ENCODE measurements at regions not wholly inside any gene's neighbourhood (a gene's known extent, or its start where the extent isn't known, plus 50 kb on each side); places are given as distances from the start of the nearest gene placed in this dataset.
"Not testable (repeated sequence)": the region's sequence is repeated elsewhere in the genome, so short reads cannot be mapped to it uniquely, and the experiment has no call there.

DNA sequence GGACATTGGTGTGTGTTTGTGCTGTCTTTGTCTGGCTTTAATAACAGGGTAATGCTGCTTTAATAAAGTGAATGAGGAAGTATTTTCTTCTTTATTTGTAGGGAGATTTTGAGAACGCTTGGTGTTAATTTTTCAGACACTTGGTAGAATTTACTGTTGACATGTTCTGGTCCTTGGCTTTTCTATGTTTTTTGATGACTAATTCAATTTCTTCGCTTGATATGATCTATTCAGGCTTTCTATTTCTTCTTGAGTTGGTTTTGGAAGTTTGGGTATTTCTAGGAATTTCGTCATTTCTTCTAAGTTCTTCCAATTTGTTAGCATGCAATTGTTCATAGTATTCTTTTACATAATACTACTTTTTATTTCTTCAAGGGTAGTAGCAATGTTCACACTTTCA is 167.8 kb downstream of the TTC6 start:
- Histone ChIP-seq H3K4me2 (replicated peaks; ENCODE audit: extremely low read depth, low read length, poor library complexity, severe bottlenecking) (no peak overlapping the region), H3K36me3 (replicated peaks in 1 of 2; ENCODE audit: control insufficient read depth in 1 of 2, insufficient read depth in 2 of 2, low read length in 2 of 2) (no peaks in the 10 kb centered on the region), H3K4me3 (replicated peaks in 1 of 3; ENCODE audit: low read depth in 2 of 3, low read length in 3 of 3) (no peak overlapping the region), H4K20me1 (ENCODE audit: insufficient read depth, low read length) (no peaks in the 10 kb centered on the region), H3K27me3 (ENCODE audit: control insufficient read depth in 2 of 2, insufficient read depth in 2 of 2, low read length in 2 of 2) (no peaks in the 10 kb centered on the region), H3K9me3 (replicated peaks in 1 of 2; ENCODE audit: control insufficient read depth in 1 of 2, insufficient read depth in 1 of 2, low read length in 2 of 2) (peaks cover 0 to 7% of the 10 kb centered on the region in 2 donors), H2AFZ (ENCODE audit: insufficient read depth, low read depth, low read length, poor library complexity, severe bottlenecking) (no peak overlapping the region), H3K79me2 (ENCODE audit: insufficient read depth, low read length) (no peaks in the 10 kb centered on the region), H3K9ac (ENCODE audit: insufficient read depth, low read length, poor library complexity, severe bottlenecking) (no peak overlapping the region), H3K27ac (ENCODE audit: low read depth in 1 of 2, low read length in 2 of 2) (no peak overlapping the region), H3K4me1 (ENCODE audit: control insufficient read depth in 1 of 2, insufficient read depth in 2 of 2, low read length in 2 of 2) (no peaks in the 10 kb centered on the region)
- peaks cover 1 to 19% (median 9%) of the 10 kb centered on the region in 7 donors for H3K9me3 Mint-ChIP-seq
- intact Hi-C loops (cut with micrococcal nuclease) = no loop called here
- DNase-seq = no peak
- WGBS (ENCODE audit: insufficient coverage) = 83% methylated on average over 1 of the region's 3 CpGs
- no peak overlapping the region for H3K4me3 Mint-ChIP-seq
- H3K4me1 Mint-ChIP-seq = no peaks in the 10 kb centered on the region
- no peaks in the 10 kb centered on the region for H3K27me3 Mint-ChIP-seq (ENCODE audit: low read depth in 3 of 3)
- H3K36me3 Mint-ChIP-seq = no peaks in the 10 kb centered on the region
- no peak overlapping the region for H3K27ac Mint-ChIP-seq
- TF ChIP-seq, protein P1, sequence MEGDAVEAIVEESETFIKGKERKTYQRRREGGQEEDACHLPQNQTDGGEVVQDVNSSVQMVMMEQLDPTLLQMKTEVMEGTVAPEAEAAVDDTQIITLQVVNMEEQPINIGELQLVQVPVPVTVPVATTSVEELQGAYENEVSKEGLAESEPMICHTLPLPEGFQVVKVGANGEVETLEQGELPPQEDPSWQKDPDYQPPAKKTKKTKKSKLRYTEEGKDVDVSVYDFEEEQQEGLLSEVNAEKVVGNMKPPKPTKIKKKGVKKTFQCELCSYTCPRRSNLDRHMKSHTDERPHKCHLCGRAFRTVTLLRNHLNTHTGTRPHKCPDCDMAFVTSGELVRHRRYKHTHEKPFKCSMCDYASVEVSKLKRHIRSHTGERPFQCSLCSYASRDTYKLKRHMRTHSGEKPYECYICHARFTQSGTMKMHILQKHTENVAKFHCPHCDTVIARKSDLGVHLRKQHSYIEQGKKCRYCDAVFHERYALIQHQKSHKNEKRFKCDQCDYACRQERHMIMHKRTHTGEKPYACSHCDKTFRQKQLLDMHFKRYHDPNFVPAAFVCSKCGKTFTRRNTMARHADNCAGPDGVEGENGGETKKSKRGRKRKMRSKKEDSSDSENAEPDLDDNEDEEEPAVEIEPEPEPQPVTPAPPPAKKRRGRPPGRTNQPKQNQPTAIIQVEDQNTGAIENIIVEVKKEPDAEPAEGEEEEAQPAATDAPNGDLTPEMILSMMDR (IDR thresholded peaks at IDR 0.05) = no peak

DNA sequence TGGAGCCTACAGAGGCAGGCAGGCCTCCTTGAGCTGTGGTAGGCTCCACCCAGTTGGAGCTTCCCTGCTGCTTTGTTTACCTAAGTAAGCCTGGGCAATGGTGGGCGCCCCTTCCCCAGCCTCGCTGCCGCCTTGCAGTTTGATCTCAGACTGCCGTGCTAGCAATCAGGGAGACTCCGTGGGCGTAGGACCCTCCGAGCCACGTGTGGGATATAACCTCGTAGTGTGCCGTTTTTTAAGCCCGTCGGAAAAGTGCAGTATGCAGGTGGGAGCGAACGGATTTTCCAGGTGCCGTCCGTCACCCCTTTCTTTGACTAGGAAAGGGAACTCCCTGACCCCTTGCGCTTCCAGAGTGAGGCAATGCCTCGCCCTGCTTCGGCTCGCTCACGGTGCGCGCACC is 176.9 kb downstream of the TTC6 start:
- DNase-seq; H3K27ac ChIP-seq (ENCODE audit: low read depth in 1 of 2, low read length in 2 of 2); H3K9me3 ChIP-seq (replicated peaks in 1 of 2; ENCODE audit: control insufficient read depth in 1 of 2, insufficient read depth in 1 of 2, low read length in 2 of 2); H3K36me3 Mint-ChIP-seq; H3K27me3 Mint-ChIP-seq (ENCODE audit: low read depth in 3 of 3); H3K27me3 ChIP-seq (ENCODE audit: control insufficient read depth in 2 of 2, insufficient read depth in 2 of 2, low read length in 2 of 2); H3K9ac ChIP-seq (ENCODE audit: insufficient read depth, low read length, poor library complexity, severe bottlenecking); H3K36me3 ChIP-seq (replicated peaks in 1 of 2; ENCODE audit: control insufficient read depth in 1 of 2, insufficient read depth in 2 of 2, low read length in 2 of 2); H3K4me3 Mint-ChIP-seq; H3K4me1 Mint-ChIP-seq; H3K4me2 ChIP-seq (replicated peaks; ENCODE audit: extremely low read depth, low read length, poor library complexity, severe bottlenecking); H4K20me1 ChIP-seq (ENCODE audit: insufficient read depth, low read length); H3K27ac Mint-ChIP-seq; H3K4me1 ChIP-seq (ENCODE audit: control insufficient read depth in 1 of 2, insufficient read depth in 2 of 2, low read length in 2 of 2); intact Hi-C loops (cut with micrococcal nuclease); H3K4me3 ChIP-seq (replicated peaks in 1 of 3; ENCODE audit: low read depth in 2 of 3, low read length in 3 of 3); H2AFZ ChIP-seq (ENCODE audit: insufficient read depth, low read depth, low read length, poor library complexity, severe bottlenecking); H3K79me2 ChIP-seq (ENCODE audit: insufficient read depth, low read length): not testable (repeated sequence)
- 82% methylated on average over 18 of the region's 23 CpGs for WGBS (ENCODE audit: insufficient coverage)
- H3K9me3 Mint-ChIP-seq = peaks cover 2 to 17% (median 12%) of the 10 kb centered on the region in 7 donors

All from CD14-positive monocyte (primary cell).